Upper lobe of right lung (tissue), 1 donor: ENCODE measurements at regions not wholly inside any gene's neighbourhood (a gene's known extent, or its start where the extent isn't known, plus 50 kb on each side); places are given as distances from the start of the nearest gene placed in this dataset.

Source experiments
- ATAC-seq: fragments of 200-7000 bp; cut with Tn5 transposase; one replicate; pipeline ENCODE4 v1.9.1; 2020; ENCODE audit warnings: mild to moderate bottlenecking, moderate library complexity
- DNase-seq: peaks from one replicate; pipeline ENCODE4 v3.0.0-alpha.2; 2020
- H3K27ac ChIP-seq: fragments of 200-600 bp; one replicate; pipeline ENCODE4 v1.8.0; 2022
- H3K27me3 ChIP-seq: fragments of 200-600 bp; one replicate; pipeline ENCODE4 v1.8.0; 2022; ENCODE audit warnings: mild to moderate bottlenecking
- H3K36me3 ChIP-seq: fragments of 200-600 bp; one replicate; pipeline ENCODE4 v1.8.0; 2022
- H3K4me1 ChIP-seq: fragments of 200-600 bp; one replicate; pipeline ENCODE4 v1.8.0; 2022
- H3K4me3 ChIP-seq: fragments of 200-600 bp; one replicate; pipeline ENCODE4 v1.8.0; 2022; ENCODE audit warnings: mild to moderate bottlenecking
- H3K9me3 ChIP-seq: fragments of 200-600 bp; one replicate; pipeline ENCODE4 v1.8.0; 2022
- intact Hi-C: fragments of 100-400 bp; cut with DNase I; formaldehyde crosslinking; loops from one replicate; pipeline ENCODE4 v1.11.0; 2022
- TF ChIP-seq, protein P1 (sequence below): fragments of 200-600 bp; IDR thresholded peaks from one replicate; pipeline ENCODE4 v1.8.0; 2022; ENCODE audit warnings: antibody characterized with exemption
- donor health status: DM: no; HTN: yes; CAD: no; lungs with severe emphysema.

DNA sequence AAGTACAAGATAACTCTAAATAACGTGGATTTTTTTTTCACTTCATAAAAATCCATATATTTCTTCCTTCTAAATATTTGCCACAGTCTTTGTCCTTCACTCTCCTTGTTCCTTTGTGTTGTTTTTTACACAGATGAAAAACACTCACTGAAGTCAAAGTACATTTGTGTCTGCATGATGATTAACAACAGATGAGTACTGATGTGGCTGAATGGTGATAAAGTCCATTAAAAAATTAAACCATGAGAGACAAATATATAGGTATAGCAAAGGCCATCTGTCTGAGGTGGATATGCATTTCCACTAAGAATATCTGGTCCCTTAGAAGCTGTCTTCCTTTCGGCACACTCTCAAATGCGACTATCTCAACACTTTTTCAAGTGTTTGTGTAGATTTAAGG, 317.5 kb upstream of the MCTP2 start:
- TF ChIP-seq, protein P1, sequence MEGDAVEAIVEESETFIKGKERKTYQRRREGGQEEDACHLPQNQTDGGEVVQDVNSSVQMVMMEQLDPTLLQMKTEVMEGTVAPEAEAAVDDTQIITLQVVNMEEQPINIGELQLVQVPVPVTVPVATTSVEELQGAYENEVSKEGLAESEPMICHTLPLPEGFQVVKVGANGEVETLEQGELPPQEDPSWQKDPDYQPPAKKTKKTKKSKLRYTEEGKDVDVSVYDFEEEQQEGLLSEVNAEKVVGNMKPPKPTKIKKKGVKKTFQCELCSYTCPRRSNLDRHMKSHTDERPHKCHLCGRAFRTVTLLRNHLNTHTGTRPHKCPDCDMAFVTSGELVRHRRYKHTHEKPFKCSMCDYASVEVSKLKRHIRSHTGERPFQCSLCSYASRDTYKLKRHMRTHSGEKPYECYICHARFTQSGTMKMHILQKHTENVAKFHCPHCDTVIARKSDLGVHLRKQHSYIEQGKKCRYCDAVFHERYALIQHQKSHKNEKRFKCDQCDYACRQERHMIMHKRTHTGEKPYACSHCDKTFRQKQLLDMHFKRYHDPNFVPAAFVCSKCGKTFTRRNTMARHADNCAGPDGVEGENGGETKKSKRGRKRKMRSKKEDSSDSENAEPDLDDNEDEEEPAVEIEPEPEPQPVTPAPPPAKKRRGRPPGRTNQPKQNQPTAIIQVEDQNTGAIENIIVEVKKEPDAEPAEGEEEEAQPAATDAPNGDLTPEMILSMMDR: no peak
- no peaks in the 10 kb centered on the region for H3K27me3 ChIP-seq
- H3K4me3 ChIP-seq: no peak overlapping the region
- no peak for ATAC-seq
- no peaks in the 10 kb centered on the region for H3K36me3 ChIP-seq
- H3K9me3 ChIP-seq: no peaks in the 10 kb centered on the region
- DNase-seq: no peak
- no peak overlapping the region for H3K27ac ChIP-seq
- intact Hi-C loops: no loop called here
- H3K4me1 ChIP-seq: no peaks in the 10 kb centered on the region

DNA sequence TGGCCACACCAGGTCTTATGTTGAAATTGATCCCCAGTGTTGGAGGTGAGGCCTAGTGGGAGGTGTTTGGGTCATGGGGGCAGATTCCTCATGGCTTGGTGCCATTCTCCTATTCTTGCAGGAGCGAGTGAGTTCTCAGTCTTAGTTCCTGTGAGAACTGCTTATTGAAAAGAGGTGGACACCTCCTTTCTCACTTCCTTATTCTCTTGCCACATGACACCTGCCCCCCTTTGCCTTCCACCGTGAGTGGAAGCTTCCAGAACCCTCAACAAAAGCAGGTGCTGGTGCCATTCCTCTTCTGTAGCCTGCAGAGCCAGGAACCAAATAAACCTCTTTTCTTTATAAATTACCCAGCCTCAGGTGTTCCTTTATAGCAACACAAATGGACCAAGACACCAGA, 318.1 kb upstream of the MCTP2 start:
- ATAC-seq (no peak), DNase-seq (no peak)
- Histone ChIP-seq H3K4me3 (no peak overlapping the region), H3K4me1 (no peaks in the 10 kb centered on the region), H3K27me3 (no peaks in the 10 kb centered on the region), H3K36me3 (no peaks in the 10 kb centered on the region), H3K9me3 (no peaks in the 10 kb centered on the region), H3K27ac (no peak overlapping the region)
- TF ChIP-seq, protein P1: no peak
- intact Hi-C loops: no loop called here

DNA sequence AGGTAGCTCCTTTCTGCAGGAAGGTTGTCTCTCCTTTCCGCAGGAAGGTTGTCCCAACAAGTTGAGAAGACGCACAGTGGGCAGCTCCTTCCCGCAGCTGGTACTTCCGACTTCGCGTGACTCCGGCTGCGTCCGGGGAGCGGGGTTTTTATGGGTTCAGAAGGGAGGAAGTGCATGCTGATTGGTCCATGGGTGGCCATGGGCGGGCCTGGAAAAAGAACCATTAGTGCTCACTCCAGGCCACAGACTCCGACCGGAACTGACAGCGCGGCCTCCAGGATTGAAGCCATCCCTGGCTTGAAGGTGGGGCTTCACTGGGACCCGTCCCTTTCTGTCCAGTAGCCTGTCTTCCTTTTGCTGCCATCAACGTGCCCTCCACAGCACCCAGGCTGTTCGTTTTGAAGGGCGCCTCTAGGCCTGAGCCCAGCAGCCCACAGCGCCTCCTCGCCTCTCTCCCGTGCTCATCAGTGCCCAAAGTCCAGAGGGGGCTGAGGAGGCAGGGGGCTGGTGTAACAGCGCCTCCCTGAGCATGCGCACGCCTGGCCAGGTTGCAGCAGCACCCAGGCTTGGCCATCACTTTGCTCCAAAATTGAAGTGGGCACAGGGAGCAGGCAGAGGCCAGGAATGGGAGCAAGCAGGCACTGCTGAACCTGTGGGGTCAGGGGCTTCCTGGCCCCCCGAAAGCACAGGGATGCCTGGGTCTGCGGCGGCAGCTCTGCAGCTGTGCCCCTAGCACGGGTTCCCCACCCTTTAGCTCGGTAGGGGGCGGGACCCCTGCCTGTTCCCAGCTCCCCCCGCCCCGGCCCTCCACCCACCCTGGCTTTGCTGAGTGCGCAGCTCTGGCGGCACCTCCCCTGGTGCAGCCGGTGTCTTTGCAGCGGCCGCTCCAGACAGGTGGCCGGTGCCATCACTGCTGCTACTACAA, 330.6 kb upstream of the MCTP2 start:
- DNase-seq: no peak

DNA sequence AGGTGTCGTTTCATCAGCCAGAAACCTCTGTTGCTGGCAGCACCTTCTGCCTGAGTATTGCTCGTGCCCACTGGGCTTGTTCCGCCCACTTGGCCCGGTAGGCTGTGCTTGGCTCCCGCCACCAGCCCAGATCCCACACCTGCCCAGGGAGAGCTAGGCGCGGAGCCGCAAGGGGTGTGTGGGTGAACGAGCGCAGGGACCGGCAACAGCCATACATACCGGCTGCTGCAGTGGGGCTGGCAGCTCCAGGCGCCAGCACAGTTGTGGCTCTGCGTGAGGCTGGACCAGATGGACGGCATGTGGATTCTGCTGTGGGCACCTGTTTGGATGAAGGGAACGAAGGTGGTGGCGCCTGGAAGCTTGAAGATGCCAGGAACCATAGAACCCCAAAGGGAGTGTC, 331.5 kb upstream of the MCTP2 start:
- Histone ChIP-seq H3K36me3 (no peaks in the 10 kb centered on the region), H3K4me3 (no peak overlapping the region), H3K9me3 (no peaks in the 10 kb centered on the region), H3K27me3 (no peaks in the 10 kb centered on the region), H3K27ac (no peak overlapping the region), H3K4me1 (no peaks in the 10 kb centered on the region)
- TF ChIP-seq, protein P1: no peak
- intact Hi-C loops: no loop called here
- DNase-seq (no peak), ATAC-seq (peak; percentile 49)

More for the DNA sequence above, 330.6 kb upstream of the MCTP2 start:
- Histone ChIP-seq H3K4me1 (no peaks in the 10 kb centered on the region), H3K27me3 (no peaks in the 10 kb centered on the region), H3K27ac (no peak overlapping the region), H3K36me3 (no peaks in the 10 kb centered on the region), H3K9me3 (no peaks in the 10 kb centered on the region), H3K4me3 (no peak overlapping the region)
- ATAC-seq: peak; percentile 13
- TF ChIP-seq, protein P1: no peak
- intact Hi-C loops: no loop called here

DNA sequence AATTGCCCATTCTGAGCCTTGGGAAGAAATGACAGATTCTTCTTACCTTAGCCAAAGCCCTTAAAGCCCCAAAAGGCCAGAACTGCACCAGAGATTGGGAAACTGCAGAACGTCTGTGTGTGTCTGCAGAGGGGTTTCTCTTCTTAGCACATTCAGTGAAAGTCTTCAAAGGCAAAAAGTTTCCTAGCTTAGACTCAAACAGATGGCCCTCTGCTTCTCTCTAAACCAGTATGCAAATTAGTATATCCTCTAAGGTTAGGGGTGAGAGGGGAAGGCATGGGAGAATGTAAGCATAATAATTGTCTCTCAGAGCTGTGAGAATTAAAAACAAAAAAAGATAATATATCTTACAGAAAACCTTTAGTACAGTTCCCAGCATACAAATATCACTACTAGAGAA, 334.0 kb upstream of the MCTP2 start:
- ATAC-seq (no peak), DNase-seq (no peak)
- TF ChIP-seq, protein P1: no peak
- Histone ChIP-seq H3K4me3 (no peak overlapping the region), H3K36me3 (no peaks in the 10 kb centered on the region), H3K27ac (no peak overlapping the region), H3K4me1 (no peaks in the 10 kb centered on the region), H3K9me3 (no peaks in the 10 kb centered on the region), H3K27me3 (no peaks in the 10 kb centered on the region)
- intact Hi-C loops: no loop called here
